GM12878 (cell line): ENCODE measurements at regions not wholly inside any gene's neighbourhood (a gene's known extent, or its start where the extent isn't known, plus 50 kb on each side); places are given as distances from the start of the nearest gene placed in this dataset.

Experiments used
- ATAC-seq: fragments of 200-7000 bp; cut with Tn5 transposase; 3 replicates; pipeline ENCODE4 v1.9.1; 2020; ENCODE audit warnings: mild to moderate bottlenecking, moderate library complexity
- BruUV-seq: library from RNA; stranded (reverse); fragments of 400-500 nt; replicated peaks from 2 replicates; lab custom pipeline; 2021; lab: Mats Ljungman, UMichigan
- CTCF ChIA-PET: fragments of 300-600 bp; sonication (Branson Sonifier 250); formaldehyde crosslinking; extraction: SDS; loops from one replicate; lab custom pipeline; 2021; ENCODE audit warnings: inconsistent platforms; lab: Yijun Ruan, JAX
- POLR2A ChIA-PET: fragments of 350-600 bp; formaldehyde crosslinking; extraction: SDS; loops from one replicate; lab custom pipeline; 2021; ENCODE audit warnings: inconsistent platforms; lab: Charles Lee
- RAD21 ChIA-PET: fragments of 300-600 bp; sonication (Branson Sonifier 250); formaldehyde crosslinking; loops from one replicate; lab custom pipeline; 2023; ENCODE audit warnings: antibody characterized with exemption; ENCODE audit not compliant: unreplicated experiment; lab: Charles Lee
- SMC1A ChIA-PET: fragments of 300-600 bp; sonication (Branson Sonifier 250); formaldehyde crosslinking; loops from one replicate; lab custom pipeline; 2023; ENCODE audit not compliant: unreplicated experiment, uncharacterized antibody; lab: Charles Lee
- DNase-seq: peaks from one replicate; pipeline ENCODE4 v3.0.0-alpha.2; 2011; ENCODE audit warnings: low read depth, low spot score
- FAIRE-seq: peaks from 3 replicates; lab custom pipeline; 2011; peaks lifted over from hg19 to GRCh38; lab: Jason Lieb, UNC
- H2AFZ ChIP-seq: 2 replicates; pipeline ENCODE4 v1.6.0; 2011; ENCODE audit warnings: low read depth, low read length, control low read depth; ENCODE audit not compliant: control insufficient read depth
- H3K27ac ChIP-seq: 2 replicates; pipeline ENCODE4 v1.5.1; 2011; ENCODE audit warnings: control low read depth; ENCODE audit not compliant: control insufficient read depth, insufficient read depth
- H3K27me3 ChIP-seq, 2 experiments: replicated peaks in 1 of 2; 2 replicates each; pipeline versions ENCODE4 v1.6.0 to v1.6.1; 2011; ENCODE audit warnings: low read length in 1 of 2; ENCODE audit not compliant: control insufficient read depth in 2 of 2, insufficient read depth in 2 of 2
- H3K36me3 ChIP-seq, 2 experiments: 2 replicates each; pipeline ENCODE4 v1.5.1; 2011; ENCODE audit warnings: low read length in 1 of 2; ENCODE audit not compliant: control insufficient read depth in 2 of 2, insufficient read depth in 2 of 2
- H3K4me1 ChIP-seq: 2 replicates; pipeline ENCODE4 v1.6.1; 2011; ENCODE audit warnings: mild to moderate bottlenecking, low read length, moderate library complexity, mixed read lengths; ENCODE audit not compliant: control insufficient read depth, insufficient read depth
- H3K4me2 ChIP-seq: 2 replicates; pipeline ENCODE4 v1.6.0; 2011; ENCODE audit warnings: control low read depth; ENCODE audit not compliant: control insufficient read depth, insufficient read depth
- H3K4me3 ChIP-seq: fragments of 200-600 bp; sonication (generic); 2 replicates; pipeline ENCODE4 v1.5.1; 2016
- H3K79me2 ChIP-seq: 2 replicates; pipeline ENCODE4 v1.6.0; 2011; ENCODE audit warnings: low read length; ENCODE audit not compliant: control insufficient read depth, insufficient read depth
- H3K9ac ChIP-seq: 2 replicates; pipeline ENCODE4 v1.8.0; 2011; ENCODE audit warnings: low read length, control low read depth, mixed read lengths; ENCODE audit not compliant: control insufficient read depth, insufficient read depth
- H3K9me3 ChIP-seq: replicated peaks from 3 replicates; pipeline ENCODE4 v1.5.1; 2011; ENCODE audit warnings: mild to moderate bottlenecking, low read length; ENCODE audit not compliant: control insufficient read depth, insufficient read depth
- H4K20me1 ChIP-seq: 2 replicates; pipeline ENCODE4 v1.6.0; 2011; ENCODE audit not compliant: control insufficient read depth, insufficient read depth
- CHD4 ChIP-seq: fragments of 200-600 bp; sonication (generic); IDR thresholded peaks from 2 replicates; pipeline ENCODE4 v1.6.1; 2016; ENCODE audit warnings: mild to moderate bottlenecking
- ESRRA ChIP-seq: IDR thresholded peaks from 2 replicates; pipeline ENCODE4 v1.6.1; 2012; ENCODE audit warnings: mild to moderate bottlenecking, low read length, improper control_type of control experiment
- HSF1 ChIP-seq: fragments of 150-350 bp; IDR thresholded peaks from 2 replicates; pipeline ENCODE4 v1.6.1; 2014; ENCODE audit warnings: mild to moderate bottlenecking, low read depth, low read length
- IKZF2 ChIP-seq, 2 experiments: fragments of 450-650 bp; IDR thresholded peaks; 2 replicates each; pipeline ENCODE4 v1.6.1; 2017; ENCODE audit warnings: mild to moderate bottlenecking in 2 of 2, moderate library complexity in 2 of 2
- JUND ChIP-seq: IDR thresholded peaks from 2 replicates; pipeline ENCODE4 v1.6.1; 2012; ENCODE audit warnings: low read depth, mild to moderate bottlenecking, low read length, improper control_type of control experiment, moderate library complexity
- MTA3 ChIP-seq: IDR thresholded peaks from 2 replicates; pipeline ENCODE4 v1.6.1; 2012; ENCODE audit warnings: low read length, inconsistent platforms, borderline replicate concordance
- SMAD5 ChIP-seq: IDR thresholded peaks from 2 replicates; pipeline ENCODE4 v1.6.1; 2016; ENCODE audit warnings: antibody characterized with exemption, low read depth
- SREBF2 ChIP-seq: IDR thresholded peaks from 2 replicates; pipeline ENCODE4 v1.6.1; 2012; ENCODE audit warnings: mild to moderate bottlenecking, low read length
- WGBS: methylation state at CpG from one replicate; pipeline ENCODE4 v1.1.6; 2016; ENCODE audit warnings: low lambda C conversion rate; ENCODE audit not compliant: insufficient replicate concordance, insufficient coverage; ENCODE audit errors: missing lambda C conversion rate; 5-methylcytosine and 5-hydroxymethylcytosine counted together
- in situ Hi-C: fragments of 300-500 bp; cut with MboI; formaldehyde crosslinking; loops from 9 replicates; pipeline ENCODE4 v1.14.3; 2018; ENCODE audit warnings: mixed read lengths
- intact Hi-C: fragments of 100-400 bp; cut with micrococcal nuclease; formaldehyde crosslinking; loops from one replicate; pipeline ENCODE4 v1.14.2; 2022; ENCODE audit not compliant: unreplicated experiment

GRCh38 chr2:16333681-16334080 lies 332.0 kb downstream of the CYRIA start (continued):
- TF ChIP-seq ESRRA (no peak), SMAD5 (no peak), IKZF2 (IDR thresholded peaks at IDR 0.05) (no peak)

GRCh38 chr2:16332681-16333557 lies 332.7 kb downstream of the CYRIA start:
- no peaks in the 10 kb centered on the region for H3K36me3 ChIP-seq
- no peak overlapping the region for H3K4me2 ChIP-seq
- ATAC-seq = no peak
- H3K4me3 ChIP-seq = no peak overlapping the region
- H3K27me3 ChIP-seq = no peaks in the 10 kb centered on the region
- RAD21 ChIA-PET = no interaction called here
- intact Hi-C loops (no loop called here), in situ Hi-C loops (no loop called here)
- no peaks in the 10 kb centered on the region for H3K9me3 ChIP-seq
- SMC1A ChIA-PET = no interaction called here
- H3K79me2 ChIP-seq = no peaks in the 10 kb centered on the region
- CTCF ChIA-PET = interaction anchor here (1.4 kb wide), 1 partner anchor 9 kb away, joined by 3 read pairs; no protein-coding TSS in a partner anchor
- WGBS = 6% methylated on average over 8 of the region's 8 CpGs
- H3K4me1 ChIP-seq = no peaks in the 10 kb centered on the region
- H2AFZ ChIP-seq = no peak overlapping the region
- TF ChIP-seq CHD4 (no peak), SREBF2 (no peak), JUND (no peak), MTA3 (no peak), HSF1 (no peak)
- no TSS peak for BruUV-seq
- no peak overlapping the region for H3K9ac ChIP-seq
- DNase-seq = no peak
- no peak for FAIRE-seq
- no peak overlapping the region for H3K27ac ChIP-seq
- POLR2A ChIA-PET = no interaction called here
- no peaks in the 10 kb centered on the region for H4K20me1 ChIP-seq
